ENCODE measurements at regions not wholly inside any gene's neighbourhood (a gene's known extent, or its start where the extent isn't known, plus 50 kb on each side); places are given as distances from the start of the nearest gene placed in this dataset.
A peak's percentile ranks its signal among the peaks of the same experiment; 100 is the strongest.

DNA sequence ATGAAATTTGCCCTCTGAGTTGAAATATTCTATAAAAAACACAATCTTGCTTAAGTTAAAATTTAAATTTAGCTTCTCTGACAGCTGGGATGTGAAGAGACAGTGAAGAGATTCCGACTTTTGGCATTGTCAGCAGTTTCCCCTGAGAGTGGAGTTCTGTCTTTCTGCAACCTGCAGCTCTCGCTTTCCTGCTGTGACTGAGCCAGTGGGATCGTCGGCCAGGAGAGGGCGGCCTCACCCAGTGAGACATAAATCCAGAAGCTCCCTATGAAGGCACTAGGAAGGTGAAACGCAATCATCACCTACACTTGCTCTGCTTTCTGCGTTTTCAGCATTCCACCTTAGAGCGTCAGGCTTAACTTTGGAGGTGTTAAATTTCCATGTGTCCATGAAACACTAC lies 75.4 kb upstream of the HNMT start:
- TF ChIP-seq CTCF (conservative IDR thresholded peaks at IDR 0.05 in 1 of 2, IDR thresholded peaks at IDR 0.05 in 1 of 2; ENCODE audit: low read depth in 1 of 2, low read length in 2 of 2) = peak; percentile 40 to 51
- no peak for TF ChIP-seq EZH2 (IDR thresholded peaks at IDR 0.05; ENCODE audit: low read length, missing control alignments)
